ENCODE measurements at regions not wholly inside any gene's neighbourhood (a gene's known extent, or its start where the extent isn't known, plus 50 kb on each side); places are given as distances from the start of the nearest gene placed in this dataset.

- TF ChIP-seq TCF12 (IDR thresholded peaks at IDR 0.05; ENCODE audit: low read depth) (no peak), RAD21 (IDR thresholded peaks at IDR 0.05; ENCODE audit: low read depth) (no peak), USF1 (IDR thresholded peaks at IDR 0.05) (no peak), FOXM1 (IDR thresholded peaks at IDR 0.05; ENCODE audit: borderline replicate concordance, low read depth) (no peak), MAX (IDR thresholded peaks at IDR 0.05) (no peak), REST (IDR thresholded peaks at IDR 0.05; ENCODE audit: low read depth) (no peak), CREB1 (IDR thresholded peaks at IDR 0.05; ENCODE audit: low read depth) (no peak), EP300 (IDR thresholded peaks at IDR 0.05; ENCODE audit: borderline replicate concordance) (no peak), TAF1 (IDR thresholded peaks at IDR 0.05; ENCODE audit: low read depth) (no peak), TEAD4 (IDR thresholded peaks at IDR 0.05) (no peak), EGR1 (IDR thresholded peaks at IDR 0.05) (no peak), CEBPB (IDR thresholded peaks at IDR 0.05) (no peak)
Observed at GRCh38 chr15:70436428-70436827, 326.9 kb downstream of the UACA start.

GRCh38 chr15:70435872-70436271 is 327.5 kb downstream of the UACA start:
- TF ChIP-seq EP300 (IDR thresholded peaks at IDR 0.05; ENCODE audit: borderline replicate concordance) (no peak), RAD21 (IDR thresholded peaks at IDR 0.05; ENCODE audit: low read depth) (no peak), ZBTB7A (IDR thresholded peaks at IDR 0.05; ENCODE audit: low read depth) (no peak), YY1 (IDR thresholded peaks at IDR 0.05; ENCODE audit: low read depth) (no peak), CREB1 (IDR thresholded peaks at IDR 0.05; ENCODE audit: low read depth) (no peak), CEBPB (IDR thresholded peaks at IDR 0.05) (no peak), TCF12 (IDR thresholded peaks at IDR 0.05; ENCODE audit: low read depth) (no peak), TAF1 (IDR thresholded peaks at IDR 0.05; ENCODE audit: low read depth) (no peak), TEAD4 (IDR thresholded peaks at IDR 0.05) (no peak), USF1 (IDR thresholded peaks at IDR 0.05) (no peak), REST (IDR thresholded peaks at IDR 0.05; ENCODE audit: low read depth) (no peak), FOXM1 (IDR thresholded peaks at IDR 0.05; ENCODE audit: borderline replicate concordance, low read depth) (no peak), NFIC (IDR thresholded peaks at IDR 0.05) (no peak), MAX (IDR thresholded peaks at IDR 0.05) (no peak), EGR1 (IDR thresholded peaks at IDR 0.05) (no peak)

GRCh38 chr15:70435369-70435768 is 328.0 kb downstream of the UACA start:
- TF ChIP-seq CEBPB (IDR thresholded peaks at IDR 0.05) (no peak), EP300 (IDR thresholded peaks at IDR 0.05; ENCODE audit: borderline replicate concordance) (no peak), TEAD4 (IDR thresholded peaks at IDR 0.05) (no peak), USF1 (IDR thresholded peaks at IDR 0.05) (no peak), REST (IDR thresholded peaks at IDR 0.05; ENCODE audit: low read depth) (no peak), ZBTB7A (IDR thresholded peaks at IDR 0.05; ENCODE audit: low read depth) (no peak), YY1 (IDR thresholded peaks at IDR 0.05; ENCODE audit: low read depth) (no peak), MAX (IDR thresholded peaks at IDR 0.05) (no peak), TAF1 (IDR thresholded peaks at IDR 0.05; ENCODE audit: low read depth) (no peak), FOXM1 (IDR thresholded peaks at IDR 0.05; ENCODE audit: borderline replicate concordance, low read depth) (no peak), NFIC (IDR thresholded peaks at IDR 0.05) (no peak), RAD21 (IDR thresholded peaks at IDR 0.05; ENCODE audit: low read depth) (no peak), EGR1 (IDR thresholded peaks at IDR 0.05) (no peak), TCF12 (IDR thresholded peaks at IDR 0.05; ENCODE audit: low read depth) (no peak), CREB1 (IDR thresholded peaks at IDR 0.05; ENCODE audit: low read depth) (no peak)

Measured in Ishikawa (cell line).